ENCODE measurements at regions not wholly inside any gene's neighbourhood (a gene's known extent, or its start where the extent isn't known, plus 50 kb on each side); places are given as distances from the start of the nearest gene placed in this dataset.

DNA sequence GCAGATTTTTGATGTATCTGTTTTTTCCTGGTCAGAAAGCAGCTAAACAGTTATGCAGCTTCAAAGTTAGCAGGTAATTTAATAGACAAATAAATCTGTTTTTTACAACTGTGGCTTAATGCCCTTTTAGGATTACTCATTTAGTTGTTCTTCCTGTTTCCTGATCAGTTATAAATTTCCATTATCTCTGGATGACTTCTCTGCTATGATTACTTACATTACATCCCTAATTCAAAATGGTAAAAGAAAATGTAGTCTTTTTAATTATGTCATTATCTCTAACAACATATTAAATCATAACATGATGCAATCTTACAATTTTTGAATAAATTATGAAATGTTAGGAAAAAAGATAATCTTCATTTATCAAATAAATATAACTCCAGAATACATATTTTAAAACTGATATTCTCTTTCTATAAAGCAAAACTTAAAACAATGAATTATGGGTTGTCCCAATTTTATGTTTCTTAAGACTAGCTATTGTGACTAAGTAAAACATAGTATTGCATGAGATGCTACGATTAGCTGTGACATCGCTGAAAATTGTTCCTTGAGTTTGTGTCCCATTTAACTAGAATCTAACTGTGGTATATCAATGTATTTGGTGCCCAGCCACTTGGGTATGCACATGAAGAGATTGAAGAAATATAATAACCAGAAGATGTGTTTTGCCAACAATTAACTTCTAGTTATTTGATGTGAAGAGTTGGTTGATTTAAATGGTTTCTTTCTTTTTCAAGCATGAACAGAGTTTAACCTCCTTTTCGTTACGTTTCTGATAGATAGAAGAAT lies 605.3 kb upstream of the SPRY2 start:
- TF ChIP-seq, protein P1, sequence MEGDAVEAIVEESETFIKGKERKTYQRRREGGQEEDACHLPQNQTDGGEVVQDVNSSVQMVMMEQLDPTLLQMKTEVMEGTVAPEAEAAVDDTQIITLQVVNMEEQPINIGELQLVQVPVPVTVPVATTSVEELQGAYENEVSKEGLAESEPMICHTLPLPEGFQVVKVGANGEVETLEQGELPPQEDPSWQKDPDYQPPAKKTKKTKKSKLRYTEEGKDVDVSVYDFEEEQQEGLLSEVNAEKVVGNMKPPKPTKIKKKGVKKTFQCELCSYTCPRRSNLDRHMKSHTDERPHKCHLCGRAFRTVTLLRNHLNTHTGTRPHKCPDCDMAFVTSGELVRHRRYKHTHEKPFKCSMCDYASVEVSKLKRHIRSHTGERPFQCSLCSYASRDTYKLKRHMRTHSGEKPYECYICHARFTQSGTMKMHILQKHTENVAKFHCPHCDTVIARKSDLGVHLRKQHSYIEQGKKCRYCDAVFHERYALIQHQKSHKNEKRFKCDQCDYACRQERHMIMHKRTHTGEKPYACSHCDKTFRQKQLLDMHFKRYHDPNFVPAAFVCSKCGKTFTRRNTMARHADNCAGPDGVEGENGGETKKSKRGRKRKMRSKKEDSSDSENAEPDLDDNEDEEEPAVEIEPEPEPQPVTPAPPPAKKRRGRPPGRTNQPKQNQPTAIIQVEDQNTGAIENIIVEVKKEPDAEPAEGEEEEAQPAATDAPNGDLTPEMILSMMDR (IDR thresholded peaks at IDR 0.05; ENCODE audit: poor library complexity, severe bottlenecking), result no peak
- no peak for TF ChIP-seq POLR2AphosphoS5 (IDR thresholded peaks at IDR 0.05)
- no peak for TF ChIP-seq EZH2 (IDR thresholded peaks at IDR 0.05; ENCODE audit: borderline replicate concordance, insufficient read depth, low read length, poor library complexity, severe bottlenecking)
- TF ChIP-seq EP300 (conservative IDR thresholded peaks at IDR 0.05; ENCODE audit: poor library complexity, severe bottlenecking), result no peak
- TF ChIP-seq TAF1 (IDR thresholded peaks at IDR 0.05; ENCODE audit: low read depth), result no peak
- TF ChIP-seq RAD21 (conservative IDR thresholded peaks at IDR 0.05), result no peak
- TF ChIP-seq SMC3 (conservative IDR thresholded peaks at IDR 0.05; ENCODE audit: poor library complexity), result no peak
